ENCODE measurements at regions not wholly inside any gene's neighbourhood (a gene's known extent, or its start where the extent isn't known, plus 50 kb on each side); places are given as distances from the start of the nearest gene placed in this dataset.

DNA sequence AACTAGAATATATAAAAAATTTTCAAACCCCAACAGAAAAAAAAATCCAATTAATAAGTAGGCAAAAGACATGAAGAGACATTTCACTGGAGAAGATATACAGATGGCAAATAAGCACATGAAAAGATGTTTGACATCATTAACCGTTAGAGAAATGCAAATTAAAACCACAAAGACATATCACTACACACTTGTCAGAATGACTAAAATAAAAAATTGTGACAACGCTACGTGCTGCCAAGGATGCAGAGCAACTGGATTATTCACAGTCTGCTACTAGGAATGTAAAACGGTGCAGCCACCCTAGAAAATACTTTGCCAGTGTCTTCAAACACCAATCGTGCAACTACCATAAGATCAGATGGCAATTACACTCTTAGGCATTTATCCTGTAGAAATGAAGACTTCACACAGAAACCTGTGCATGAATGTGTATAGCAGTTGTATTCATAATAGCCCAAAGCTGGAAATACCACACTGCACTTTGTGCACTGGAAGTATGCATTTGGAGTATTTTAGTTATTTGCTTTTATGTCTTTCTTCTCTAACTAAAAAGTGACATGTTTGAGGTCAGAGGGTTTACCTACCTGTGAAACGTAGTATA lies 75.3 kb upstream of the PALMD start:
- no peaks in the 10 kb centered on the region for H3K79me2 ChIP-seq (ENCODE audit: control insufficient read depth, insufficient read depth, low read length, unreplicated experiment)
- no peak overlapping the region for H3K27ac ChIP-seq (ENCODE audit: low read depth, low read length)
- no peaks in the 10 kb centered on the region for H3K36me3 ChIP-seq (ENCODE audit: insufficient read depth, low read length)
- H3K4me1 ChIP-seq (ENCODE audit: control insufficient read depth, insufficient read depth, low read length, unreplicated experiment): peaks cover 9% of the 10 kb centered on the region
- no peaks in the 10 kb centered on the region for H3K27me3 ChIP-seq (ENCODE audit: insufficient read depth, low read length)
- H3K4me3 ChIP-seq (ENCODE audit: low read depth, low read length): no peak overlapping the region
- H2AFZ ChIP-seq (ENCODE audit: low read length, unreplicated experiment): no peak overlapping the region

DNA sequence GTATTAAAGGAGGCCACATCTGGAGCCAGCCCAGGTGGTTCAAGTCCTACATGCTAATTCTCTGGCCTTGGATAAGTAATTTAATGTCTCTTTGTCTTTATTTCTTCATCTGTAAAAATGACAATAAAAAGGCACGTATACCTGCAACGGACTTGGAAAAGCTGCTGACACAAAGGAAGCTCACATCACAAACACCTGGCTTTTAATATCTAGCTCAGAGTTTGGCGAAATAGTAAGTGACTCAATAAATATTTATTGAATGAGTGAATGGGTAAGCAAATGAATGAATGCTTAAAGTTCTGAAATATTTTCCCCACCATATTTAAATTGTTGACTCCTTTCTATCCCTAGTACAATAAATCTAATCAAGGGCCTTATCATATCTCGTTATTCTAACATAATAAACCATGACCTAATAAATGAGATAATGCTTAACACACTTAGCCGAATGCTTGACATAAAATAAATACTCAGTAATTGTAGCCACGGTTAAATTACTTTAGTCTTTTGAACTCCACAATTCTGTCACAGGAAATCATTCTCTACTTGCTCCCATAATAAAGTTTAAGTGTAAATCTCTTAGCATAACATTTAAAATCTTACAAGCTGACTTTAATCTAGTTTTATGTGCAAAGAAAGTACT lies 74.7 kb upstream of the PALMD start:
- no peak overlapping the region for H3K27ac ChIP-seq (ENCODE audit: low read depth, low read length)
- H2AFZ ChIP-seq (ENCODE audit: low read length, unreplicated experiment): no peak overlapping the region
- H3K4me1 ChIP-seq (ENCODE audit: control insufficient read depth, insufficient read depth, low read length, unreplicated experiment): peaks cover 4% of the 10 kb centered on the region
- no peaks in the 10 kb centered on the region for H3K36me3 ChIP-seq (ENCODE audit: insufficient read depth, low read length)
- no peaks in the 10 kb centered on the region for H3K79me2 ChIP-seq (ENCODE audit: control insufficient read depth, insufficient read depth, low read length, unreplicated experiment)
- no peak overlapping the region for H3K4me3 ChIP-seq (ENCODE audit: low read depth, low read length)
- no peaks in the 10 kb centered on the region for H3K27me3 ChIP-seq (ENCODE audit: insufficient read depth, low read length)

DNA sequence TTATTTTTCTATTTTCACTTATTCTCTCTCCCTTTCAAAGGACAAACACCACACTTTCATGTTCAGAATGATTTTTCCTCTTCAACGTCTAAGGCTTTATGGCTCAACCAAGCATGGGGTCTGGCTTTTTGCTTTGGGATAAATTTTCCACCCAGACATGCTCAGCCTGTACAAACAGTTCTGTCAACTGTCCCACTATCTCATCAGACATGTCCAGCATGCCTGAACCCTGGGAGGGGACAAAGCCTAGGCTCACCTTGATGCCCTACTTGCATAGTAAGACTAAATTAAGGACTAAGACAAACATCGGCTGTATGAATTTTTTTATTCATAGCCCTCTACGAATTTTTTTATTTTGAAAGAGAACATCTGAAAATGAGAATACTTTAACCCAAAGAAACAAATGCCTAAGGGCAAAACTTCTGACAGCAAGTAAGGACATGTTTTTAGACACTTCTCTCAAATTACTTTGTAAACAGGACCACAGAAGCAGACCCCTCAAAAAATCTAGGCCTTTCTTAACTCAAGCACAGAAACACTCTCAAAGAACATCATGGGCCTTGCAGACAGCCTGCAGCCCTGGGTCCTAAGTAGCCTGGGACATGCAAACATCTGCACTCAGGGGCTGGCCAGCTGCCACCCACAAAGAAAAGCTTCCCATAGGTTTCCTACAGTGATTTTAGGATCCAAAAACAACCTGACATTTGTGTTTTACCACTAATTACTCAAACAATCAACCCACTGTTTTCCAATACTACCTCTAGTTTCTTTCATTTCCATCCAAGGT lies 72.3 kb upstream of the PALMD start:
- no peak overlapping the region for H3K27ac ChIP-seq (ENCODE audit: low read depth, low read length)
- peak overlapping the region; percentile 31 for H2AFZ ChIP-seq (ENCODE audit: low read length, unreplicated experiment)

DNA sequence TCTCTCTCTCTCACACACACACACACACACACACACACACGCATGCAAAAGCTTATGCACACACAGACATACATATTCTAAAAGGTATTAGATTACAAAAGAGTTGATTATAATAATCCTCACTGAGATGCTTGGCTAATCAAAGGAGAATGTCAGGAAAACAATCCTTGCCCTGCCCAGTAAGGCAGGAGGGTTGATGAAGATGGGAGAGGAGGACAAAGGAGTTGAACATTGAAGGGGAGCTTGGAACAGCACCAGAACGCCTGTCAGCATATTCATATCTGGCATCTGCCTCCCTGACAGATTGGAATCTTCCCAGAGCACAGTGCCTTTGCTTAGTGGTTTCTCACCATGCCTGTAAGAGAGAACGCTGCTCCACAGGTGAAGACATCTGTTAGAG lies 68.6 kb upstream of the PALMD start:
- H3K4me1 ChIP-seq (ENCODE audit: control insufficient read depth, insufficient read depth, low read length, unreplicated experiment): peaks cover 4% of the 10 kb centered on the region
- no peaks in the 10 kb centered on the region for H3K79me2 ChIP-seq (ENCODE audit: control insufficient read depth, insufficient read depth, low read length, unreplicated experiment)
- H3K4me3 ChIP-seq (ENCODE audit: low read depth, low read length): no peak overlapping the region
- no peaks in the 10 kb centered on the region for H3K36me3 ChIP-seq (ENCODE audit: insufficient read depth, low read length)
- H3K27me3 ChIP-seq (ENCODE audit: insufficient read depth, low read length): no peaks in the 10 kb centered on the region
- H3K27ac ChIP-seq (ENCODE audit: low read depth, low read length): no peak overlapping the region
- H2AFZ ChIP-seq (ENCODE audit: low read length, unreplicated experiment): no peak overlapping the region

More for the DNA sequence above, 72.3 kb upstream of the PALMD start:
- Histone ChIP-seq H3K79me2 (ENCODE audit: control insufficient read depth, insufficient read depth, low read length, unreplicated experiment) (no peaks in the 10 kb centered on the region), H3K27me3 (ENCODE audit: insufficient read depth, low read length) (no peaks in the 10 kb centered on the region), H3K4me3 (ENCODE audit: low read depth, low read length) (no peak overlapping the region), H3K36me3 (ENCODE audit: insufficient read depth, low read length) (no peaks in the 10 kb centered on the region), H3K4me1 (ENCODE audit: control insufficient read depth, insufficient read depth, low read length, unreplicated experiment) (no peaks in the 10 kb centered on the region)

DNA sequence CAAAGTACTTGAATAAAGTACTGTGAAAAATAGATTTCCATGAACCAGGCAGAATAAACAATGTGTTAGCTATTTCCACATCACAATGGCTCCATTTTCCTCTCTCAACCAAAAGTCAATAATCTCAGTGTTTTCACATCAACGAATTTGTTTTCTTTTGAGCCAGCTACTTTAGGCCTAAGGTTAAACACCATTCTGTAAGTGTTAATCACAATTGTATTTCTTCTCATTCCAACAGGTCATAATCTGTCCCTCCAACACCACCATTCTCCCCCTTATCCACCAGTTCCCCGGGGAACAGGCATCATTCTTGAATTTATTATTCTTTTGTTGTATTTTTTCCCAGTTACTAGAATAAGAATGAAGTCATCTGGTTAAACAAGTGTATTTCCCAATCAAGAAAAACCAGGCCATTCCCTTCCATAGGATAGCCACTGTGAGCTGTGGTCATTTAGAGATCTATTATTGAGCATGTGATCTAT lies 66.2 kb upstream of the PALMD start:
- Histone ChIP-seq H3K27ac (ENCODE audit: low read depth, low read length) (no peak overlapping the region), H2AFZ (ENCODE audit: low read length, unreplicated experiment) (no peak overlapping the region), H3K79me2 (ENCODE audit: control insufficient read depth, insufficient read depth, low read length, unreplicated experiment) (no peaks in the 10 kb centered on the region), H3K27me3 (ENCODE audit: insufficient read depth, low read length) (no peaks in the 10 kb centered on the region), H3K4me1 (ENCODE audit: control insufficient read depth, insufficient read depth, low read length, unreplicated experiment) (peaks cover 4% of the 10 kb centered on the region), H3K4me3 (ENCODE audit: low read depth, low read length) (no peak overlapping the region), H3K36me3 (ENCODE audit: insufficient read depth, low read length) (no peaks in the 10 kb centered on the region)

DNA sequence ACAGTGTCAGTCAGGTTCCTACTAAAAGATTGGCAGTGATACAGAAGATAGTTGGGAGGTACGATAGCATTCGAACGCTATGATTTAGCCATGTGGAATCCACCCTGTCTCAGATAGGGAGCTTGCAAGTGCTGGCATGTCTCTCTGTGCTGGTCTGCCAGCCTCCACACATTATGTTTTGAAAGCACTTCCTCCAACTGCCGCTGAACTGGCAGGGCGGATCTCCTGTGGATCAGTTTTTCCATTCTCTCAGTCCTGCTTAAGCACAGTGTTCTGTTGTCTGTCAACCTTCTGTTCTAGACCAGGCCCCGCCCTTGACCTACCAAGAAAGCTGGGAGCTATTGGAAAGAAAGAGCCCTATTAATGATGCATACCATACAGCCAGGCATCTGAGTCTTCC lies 65.5 kb upstream of the PALMD start:
- no peaks in the 10 kb centered on the region for H3K79me2 ChIP-seq (ENCODE audit: control insufficient read depth, insufficient read depth, low read length, unreplicated experiment)
- no peaks in the 10 kb centered on the region for H3K27me3 ChIP-seq (ENCODE audit: insufficient read depth, low read length)
- peaks cover 4% of the 10 kb centered on the region for H3K4me1 ChIP-seq (ENCODE audit: control insufficient read depth, insufficient read depth, low read length, unreplicated experiment)
- H3K36me3 ChIP-seq (ENCODE audit: insufficient read depth, low read length): no peaks in the 10 kb centered on the region
- peak overlapping the region; percentile 17 for H2AFZ ChIP-seq (ENCODE audit: low read length, unreplicated experiment)
- H3K27ac ChIP-seq (ENCODE audit: low read depth, low read length): no peak overlapping the region
- no peak overlapping the region for H3K4me3 ChIP-seq (ENCODE audit: low read depth, low read length)

DNA sequence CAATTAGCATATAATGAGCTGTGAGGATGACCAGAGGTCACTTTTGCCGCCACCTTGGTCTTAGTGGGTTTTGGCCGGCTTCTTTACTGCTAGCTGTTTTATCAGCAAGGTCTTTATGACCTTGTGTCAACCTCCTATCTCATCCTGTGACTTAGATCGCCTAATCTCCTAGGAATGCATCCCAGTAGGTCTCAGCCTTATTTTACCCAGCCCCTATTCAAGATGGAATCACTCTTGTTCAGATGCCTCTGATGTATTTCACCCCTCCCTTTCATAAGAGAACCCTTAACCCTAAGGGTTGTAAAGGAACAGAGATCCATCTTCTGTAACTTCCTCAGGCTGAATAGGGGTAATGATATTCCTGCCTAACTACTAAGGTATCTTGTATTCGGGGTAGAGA lies 58.9 kb upstream of the PALMD start:
- Histone ChIP-seq H3K27ac (ENCODE audit: low read depth, low read length) (no peak overlapping the region), H3K4me1 (ENCODE audit: control insufficient read depth, insufficient read depth, low read length, unreplicated experiment) (peaks cover 32% of the 10 kb centered on the region), H3K36me3 (ENCODE audit: insufficient read depth, low read length) (no peaks in the 10 kb centered on the region), H2AFZ (ENCODE audit: low read length, unreplicated experiment) (no peak overlapping the region), H3K4me3 (ENCODE audit: low read depth, low read length) (no peak overlapping the region), H3K27me3 (ENCODE audit: insufficient read depth, low read length) (no peaks in the 10 kb centered on the region), H3K79me2 (ENCODE audit: control insufficient read depth, insufficient read depth, low read length, unreplicated experiment) (no peaks in the 10 kb centered on the region)

DNA sequence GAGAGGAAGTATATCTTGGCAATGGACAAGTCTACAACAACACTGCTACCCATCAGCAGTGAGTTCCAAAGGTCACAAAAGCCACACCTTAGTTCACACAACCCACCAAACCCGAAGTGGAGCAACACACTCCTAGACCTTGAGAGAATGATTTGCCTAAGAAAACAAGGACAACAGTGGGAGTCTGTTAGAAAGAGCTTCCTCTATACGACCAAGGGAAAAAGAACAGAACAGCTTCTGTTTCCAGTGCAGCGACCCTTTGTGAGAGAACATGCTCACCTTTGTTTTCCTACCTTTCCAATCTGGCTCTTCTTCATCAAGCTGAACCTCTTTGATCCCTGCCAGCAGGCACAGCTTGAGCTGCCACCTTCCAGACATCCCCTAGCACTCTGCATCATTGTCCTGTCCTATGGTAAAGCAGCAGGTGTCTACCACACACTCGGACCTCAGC lies 56.7 kb upstream of the PALMD start:
- Histone ChIP-seq H3K27me3 (ENCODE audit: insufficient read depth, low read length) (no peaks in the 10 kb centered on the region), H3K36me3 (ENCODE audit: insufficient read depth, low read length) (no peaks in the 10 kb centered on the region), H3K4me1 (ENCODE audit: control insufficient read depth, insufficient read depth, low read length, unreplicated experiment) (peaks cover 36% of the 10 kb centered on the region), H3K4me3 (ENCODE audit: low read depth, low read length) (no peak overlapping the region), H3K27ac (ENCODE audit: low read depth, low read length) (no peak overlapping the region), H2AFZ (ENCODE audit: low read length, unreplicated experiment) (no peak overlapping the region), H3K79me2 (ENCODE audit: control insufficient read depth, insufficient read depth, low read length, unreplicated experiment) (no peaks in the 10 kb centered on the region)

DNA sequence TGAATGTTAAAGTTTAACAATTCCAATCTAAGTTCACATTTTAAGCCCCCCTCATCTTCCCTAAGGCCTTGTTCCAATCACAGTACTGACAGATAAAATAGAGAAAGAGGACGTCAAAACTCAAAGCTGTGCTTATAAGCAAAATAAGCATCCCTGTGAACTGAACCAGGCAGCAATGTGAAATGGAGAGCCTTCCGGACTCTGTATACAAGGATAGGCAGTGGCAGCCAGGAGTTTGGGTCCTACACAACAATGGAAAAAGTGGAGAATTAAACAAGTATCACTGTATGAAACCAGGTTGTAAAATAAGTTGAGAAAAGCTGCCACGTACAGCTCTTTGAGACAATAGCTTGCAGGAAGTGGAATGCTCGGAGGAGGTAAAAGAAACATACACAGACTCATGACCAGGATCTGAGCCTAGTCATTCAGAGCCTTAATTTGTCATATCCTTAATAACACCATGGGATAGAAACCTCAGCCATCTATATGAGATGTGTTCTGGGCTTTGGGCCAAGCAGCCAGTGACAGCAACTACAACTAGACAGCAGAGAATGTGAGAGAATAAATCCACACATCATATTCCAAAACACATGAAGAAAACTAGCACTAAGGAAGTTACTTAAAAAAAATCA lies 55.2 kb upstream of the PALMD start:
- no peaks in the 10 kb centered on the region for H3K36me3 ChIP-seq (ENCODE audit: insufficient read depth, low read length)
- H2AFZ ChIP-seq (ENCODE audit: low read length, unreplicated experiment): peak overlapping the region; percentile 80

DNA sequence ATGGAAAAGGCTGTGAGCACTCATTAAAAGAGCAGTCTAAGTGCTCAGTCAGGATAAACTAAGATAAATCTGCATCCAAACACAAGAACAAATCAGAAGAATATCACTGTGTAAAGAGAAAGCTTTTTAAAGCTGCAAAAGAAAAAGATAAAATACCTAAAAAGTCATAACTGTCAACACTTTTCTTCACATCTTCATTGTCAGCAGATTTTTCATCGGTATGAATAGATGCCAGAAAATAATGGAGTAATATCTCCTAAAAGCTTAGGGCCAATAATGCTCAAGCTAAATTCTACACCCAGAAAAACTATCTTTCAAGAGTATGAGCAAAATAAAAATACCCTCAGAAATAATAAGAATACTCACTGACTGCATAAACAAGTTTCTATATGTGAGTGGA lies 54.0 kb upstream of the PALMD start:
- peak overlapping the region; percentile 41 for H2AFZ ChIP-seq (ENCODE audit: low read length, unreplicated experiment)
- peak overlapping the region; percentile 96 for H3K27ac ChIP-seq (ENCODE audit: low read depth, low read length)
- peaks cover 39% of the 10 kb centered on the region for H3K4me1 ChIP-seq (ENCODE audit: control insufficient read depth, insufficient read depth, low read length, unreplicated experiment)
- no peak overlapping the region for H3K4me3 ChIP-seq (ENCODE audit: low read depth, low read length)
- H3K27me3 ChIP-seq (ENCODE audit: insufficient read depth, low read length): no peaks in the 10 kb centered on the region
- H3K36me3 ChIP-seq (ENCODE audit: insufficient read depth, low read length): no peaks in the 10 kb centered on the region
- no peaks in the 10 kb centered on the region for H3K79me2 ChIP-seq (ENCODE audit: control insufficient read depth, insufficient read depth, low read length, unreplicated experiment)

More for the DNA sequence above, 55.2 kb upstream of the PALMD start:
- Histone ChIP-seq H3K27ac (ENCODE audit: low read depth, low read length) (peak overlapping the region; percentile 96), H3K4me1 (ENCODE audit: control insufficient read depth, insufficient read depth, low read length, unreplicated experiment) (peaks cover 39% of the 10 kb centered on the region), H3K27me3 (ENCODE audit: insufficient read depth, low read length) (no peaks in the 10 kb centered on the region), H3K79me2 (ENCODE audit: control insufficient read depth, insufficient read depth, low read length, unreplicated experiment) (no peaks in the 10 kb centered on the region), H3K4me3 (ENCODE audit: low read depth, low read length) (no peak overlapping the region)

Measured in ACC112 (cell line).